Stimulated activated CD4-positive, alpha-beta T cell treated with anti-CD3 and anti-CD28 coated beads, Interleukin-1b, Interleukin-23, amount 100 ng/mL, for 24 hours (primary cell): ENCODE measurements at regions not wholly inside any gene's neighbourhood (a gene's known extent, or its start where the extent isn't known, plus 50 kb on each side); places are given as distances from the start of the nearest gene placed in this dataset.

Experiments
- DNase-seq, 4 experiments: peaks; one replicate each; pipeline ENCODE4 v3.0.0-alpha.2; 2020; ENCODE audit warnings: low read depth in 4 of 4, low spot score in 1 of 4

DNA sequence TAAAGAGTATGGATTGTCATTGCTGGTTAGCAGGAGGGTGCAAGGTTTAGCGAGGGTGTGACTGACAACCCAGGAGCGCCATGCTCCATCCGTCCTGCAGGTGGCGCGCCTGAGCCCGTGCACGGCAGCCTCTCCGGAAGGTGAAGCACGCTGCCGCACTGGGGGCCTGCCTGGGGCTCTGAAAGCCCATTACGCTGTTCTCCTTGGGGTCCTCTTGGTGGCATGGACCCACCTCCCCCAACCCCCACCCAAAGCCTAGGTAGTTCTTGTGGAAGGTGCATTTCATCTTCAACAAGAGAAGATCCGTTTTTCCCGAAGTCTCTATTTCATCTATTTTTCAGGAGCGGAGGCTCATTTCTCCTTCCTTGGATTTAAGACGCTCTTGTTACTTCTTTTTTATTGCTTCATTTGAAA lies 197.4 kb upstream of the KCNG1 start:
- DNase-seq, result peak; percentile 26 to 47 (median 41)

- DNase-seq, result no peak
Observed at GRCh38 chr20:51219544-51219943, 196.6 kb upstream of the KCNG1 start.

DNA sequence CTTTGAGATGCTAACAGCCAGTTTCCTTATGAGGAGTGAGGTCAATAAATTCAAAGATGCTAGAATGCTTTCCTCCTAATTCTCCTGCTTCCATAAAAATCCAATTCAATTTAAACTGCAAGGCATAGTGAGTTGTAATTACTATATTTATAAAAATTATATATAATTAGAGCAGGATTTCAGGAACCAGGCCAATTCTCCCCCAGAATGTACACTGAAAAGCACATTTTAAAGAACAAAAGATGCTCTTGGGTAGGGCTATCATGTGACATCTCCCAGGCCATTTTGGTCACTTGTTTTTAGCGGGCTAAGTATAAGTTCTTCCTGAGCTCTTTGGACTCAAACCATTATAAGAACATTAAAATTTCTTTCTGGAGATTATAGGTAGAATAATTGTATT lies 195.7 kb upstream of the KCNG1 start:
- DNase-seq, result no peak

DNA sequence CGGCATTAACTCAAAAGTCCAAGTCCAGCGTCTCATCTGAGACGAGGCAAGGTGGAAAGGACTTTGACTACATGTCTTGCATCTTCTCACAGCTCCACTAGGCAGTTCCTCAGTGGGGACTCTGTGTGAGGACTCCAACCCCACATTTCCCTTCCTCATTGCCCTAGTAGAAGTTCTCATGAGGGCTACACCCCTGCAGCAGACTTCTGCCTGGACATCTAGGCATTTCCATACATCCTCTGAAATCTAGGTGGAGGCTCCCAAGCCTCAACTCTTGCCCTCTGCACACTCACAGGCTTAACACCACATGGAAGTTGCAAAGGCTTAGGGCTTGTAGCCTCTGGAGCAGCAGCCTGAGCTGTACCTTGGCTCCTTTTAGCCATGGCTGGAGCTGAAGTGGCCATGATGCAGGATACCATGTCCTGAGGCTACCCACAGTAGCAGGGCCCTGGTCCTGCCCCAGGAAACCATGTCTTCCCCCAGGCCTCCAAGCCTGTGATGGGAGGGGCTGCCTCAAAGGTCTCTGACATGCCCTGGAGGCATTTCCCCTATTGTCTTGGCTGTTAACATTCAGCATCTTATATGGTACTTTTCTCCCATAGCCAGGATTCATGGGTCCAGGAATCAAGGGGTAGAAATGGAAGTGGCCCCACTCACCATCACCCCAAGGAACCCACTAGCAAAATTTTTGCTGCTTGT lies 194.6 kb upstream of the KCNG1 start:
- DNase-seq, result no peak

DNA sequence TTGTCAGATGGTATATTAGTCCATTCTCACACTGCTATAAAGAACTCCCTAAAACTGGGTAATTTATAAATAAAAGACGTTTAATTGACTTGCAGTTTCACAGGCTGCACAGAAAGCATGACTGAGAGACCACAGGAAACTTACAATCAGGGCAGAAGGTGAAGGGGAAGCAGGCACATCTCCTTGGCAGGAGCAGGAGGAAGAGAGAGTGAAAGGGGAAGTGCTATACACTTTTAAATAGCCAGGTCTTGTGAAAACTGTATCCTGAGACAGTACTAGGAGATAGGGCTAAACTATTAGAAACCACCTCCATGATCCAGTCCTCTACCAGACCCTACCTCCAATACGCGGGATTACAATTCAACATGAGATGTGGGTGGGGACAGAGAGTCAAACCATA lies 193.9 kb upstream of the KCNG1 start:
- DNase-seq, result no peak

- DNase-seq, result no peak
Observed at GRCh38 chr20:51212816-51213215, 189.9 kb upstream of the KCNG1 start.

- DNase-seq, result no peak
Observed at GRCh38 chr20:51211191-51211590, 188.3 kb upstream of the KCNG1 start.

DNA sequence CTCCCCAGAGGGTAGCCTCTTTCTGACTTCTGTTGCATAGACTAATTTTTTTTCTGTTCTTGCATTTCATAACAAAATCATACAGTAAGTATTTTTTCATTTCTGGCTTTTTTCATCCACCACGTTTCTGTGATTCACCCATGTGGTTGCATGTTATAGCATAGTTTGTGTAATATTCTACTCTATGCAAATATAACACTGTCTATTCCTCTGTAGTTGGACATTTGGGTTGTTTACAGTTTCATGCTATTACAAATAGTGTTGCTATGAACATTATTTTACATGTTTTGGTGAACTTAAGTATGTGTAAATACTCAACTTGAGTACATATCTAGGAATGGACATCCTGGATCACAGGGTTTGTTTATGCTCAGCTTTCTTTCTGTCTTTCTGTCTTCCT lies 187.2 kb upstream of the KCNG1 start:
- no peak for DNase-seq

GRCh38 chr20:51208162-51208561 lies 185.3 kb upstream of the KCNG1 start:
- DNase-seq, result no peak

DNA sequence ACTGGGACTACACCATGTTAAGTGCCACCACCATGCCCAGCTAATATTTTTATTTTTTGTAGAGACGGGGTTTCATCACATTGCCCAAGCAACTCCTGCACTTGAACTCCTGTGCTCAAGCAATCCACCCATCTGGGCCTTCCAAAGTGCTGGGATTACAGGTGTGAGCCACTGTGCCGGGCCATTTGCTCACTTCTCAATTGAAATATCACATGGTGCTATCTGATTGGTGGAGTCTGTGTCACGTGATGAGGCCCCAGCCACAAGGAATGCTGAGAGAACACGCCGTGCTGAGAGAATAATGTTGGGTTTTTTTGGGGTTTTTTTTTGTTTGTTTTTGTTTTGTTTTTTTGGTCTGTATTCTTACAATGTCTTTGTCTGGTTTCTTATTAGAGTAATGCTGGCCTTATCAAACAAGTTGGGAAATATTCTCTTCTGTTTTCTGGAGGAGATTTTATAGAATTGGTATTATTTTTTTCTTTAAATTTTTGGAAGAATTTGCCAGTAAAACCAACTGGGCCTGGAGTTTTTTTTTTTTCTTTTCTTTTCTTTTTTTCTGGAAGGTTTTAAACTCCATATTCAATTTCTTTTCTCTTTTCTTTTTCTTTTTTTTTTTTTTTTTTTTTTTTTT lies 183.2 kb upstream of the KCNG1 start:
- DNase-seq, result no peak

- no peak for DNase-seq
Observed at GRCh38 chr20:51204794-51205193, 181.9 kb upstream of the KCNG1 start.

DNA sequence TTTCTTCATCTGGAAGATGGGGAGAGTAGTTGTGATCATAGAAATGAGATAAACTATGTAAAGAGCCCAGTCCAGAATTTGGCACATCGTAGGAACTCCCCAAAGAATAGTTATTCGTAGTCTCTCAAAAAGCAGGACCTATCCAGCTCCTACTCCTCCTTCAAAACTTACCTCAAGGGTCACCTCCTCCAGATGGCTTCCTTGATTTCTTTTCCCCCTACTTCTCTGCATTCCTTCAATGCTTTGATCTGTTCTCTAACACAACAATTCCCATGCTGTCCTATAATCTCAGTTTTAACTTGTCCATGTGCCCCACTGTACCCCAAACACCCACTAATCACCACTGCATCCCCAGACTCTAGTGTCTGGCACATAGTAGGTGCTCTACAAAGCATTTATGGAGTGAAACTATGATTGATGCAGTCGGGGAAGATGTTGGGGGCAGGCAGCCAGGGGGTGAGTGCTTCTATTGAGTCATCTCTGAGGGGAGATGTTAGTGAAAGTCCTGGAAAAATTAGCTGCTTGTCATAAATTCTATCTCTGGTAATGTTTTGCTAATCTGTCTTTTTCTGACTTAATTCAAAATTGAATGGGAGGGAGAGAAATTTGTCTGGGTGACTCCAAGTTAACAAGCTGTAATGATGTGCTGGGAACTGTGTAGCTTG lies 181.3 kb upstream of the KCNG1 start:
- DNase-seq, result no peak

GRCh38 chr20:51202304-51202703 lies 179.4 kb upstream of the KCNG1 start:
- no peak for DNase-seq

- no peak for DNase-seq
Observed at GRCh38 chr20:51199920-51200319, 177.0 kb upstream of the KCNG1 start.

DNA sequence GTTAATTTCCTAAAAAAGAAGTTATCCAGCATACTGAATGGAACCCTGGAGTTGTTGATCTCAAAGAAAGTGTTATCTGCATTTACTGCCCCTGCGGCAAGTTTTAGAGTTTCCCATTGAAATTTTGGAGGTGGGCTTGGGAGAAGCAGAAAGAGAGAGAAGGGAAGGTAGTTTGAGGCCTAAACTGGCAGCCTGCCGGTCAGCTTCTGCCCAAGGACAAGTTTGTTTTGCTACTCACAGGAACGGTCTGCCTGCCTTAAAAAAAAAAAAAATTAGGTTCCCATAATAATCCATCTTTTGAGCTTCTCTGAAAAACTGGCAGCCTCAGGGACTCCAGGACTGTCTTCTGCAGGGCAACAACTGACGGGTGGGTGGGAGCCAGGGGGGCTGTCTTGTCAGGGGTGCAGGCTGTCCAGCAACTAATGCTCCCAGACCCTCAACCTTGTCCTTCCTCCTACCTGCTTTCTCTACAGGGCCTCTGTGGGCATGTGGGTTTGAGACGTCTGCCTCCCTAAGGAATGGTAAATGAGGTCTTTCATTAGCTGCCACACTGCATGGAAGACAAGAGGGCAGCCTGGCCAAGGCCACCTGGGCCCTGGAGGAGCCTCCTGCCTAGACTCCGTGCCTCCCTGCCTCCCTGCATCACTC lies 176.1 kb upstream of the KCNG1 start:
- no peak for DNase-seq

DNA sequence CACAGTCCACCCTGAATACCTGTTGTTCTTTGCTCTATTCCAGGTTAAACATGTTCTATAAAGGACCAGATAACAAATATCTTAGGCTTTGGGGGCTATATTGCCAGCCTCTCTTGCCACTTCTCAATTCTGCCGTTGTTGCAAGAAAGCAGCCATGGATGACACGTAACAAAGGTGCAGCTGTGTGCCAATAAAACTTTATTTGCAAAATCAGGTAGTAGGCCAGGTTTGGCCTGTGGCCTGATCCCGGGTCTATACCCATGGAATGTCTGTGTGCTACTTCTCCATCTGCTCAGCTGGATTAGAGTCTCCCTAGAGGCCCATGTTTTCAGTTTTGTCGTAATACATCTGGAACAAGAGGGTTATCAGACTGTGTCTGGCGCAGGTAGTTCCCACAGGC lies 175.3 kb upstream of the KCNG1 start:
- DNase-seq, result no peak

GRCh38 chr20:51196991-51197651 lies 174.2 kb upstream of the KCNG1 start:
- DNase-seq, result no peak

GRCh38 chr20:51195990-51196389 lies 173.1 kb upstream of the KCNG1 start:
- no peak for DNase-seq

- DNase-seq, result peak in 1 of 4 experiments; percentile 1
Observed at GRCh38 chr20:51195419-51195901, 172.6 kb upstream of the KCNG1 start.

DNA sequence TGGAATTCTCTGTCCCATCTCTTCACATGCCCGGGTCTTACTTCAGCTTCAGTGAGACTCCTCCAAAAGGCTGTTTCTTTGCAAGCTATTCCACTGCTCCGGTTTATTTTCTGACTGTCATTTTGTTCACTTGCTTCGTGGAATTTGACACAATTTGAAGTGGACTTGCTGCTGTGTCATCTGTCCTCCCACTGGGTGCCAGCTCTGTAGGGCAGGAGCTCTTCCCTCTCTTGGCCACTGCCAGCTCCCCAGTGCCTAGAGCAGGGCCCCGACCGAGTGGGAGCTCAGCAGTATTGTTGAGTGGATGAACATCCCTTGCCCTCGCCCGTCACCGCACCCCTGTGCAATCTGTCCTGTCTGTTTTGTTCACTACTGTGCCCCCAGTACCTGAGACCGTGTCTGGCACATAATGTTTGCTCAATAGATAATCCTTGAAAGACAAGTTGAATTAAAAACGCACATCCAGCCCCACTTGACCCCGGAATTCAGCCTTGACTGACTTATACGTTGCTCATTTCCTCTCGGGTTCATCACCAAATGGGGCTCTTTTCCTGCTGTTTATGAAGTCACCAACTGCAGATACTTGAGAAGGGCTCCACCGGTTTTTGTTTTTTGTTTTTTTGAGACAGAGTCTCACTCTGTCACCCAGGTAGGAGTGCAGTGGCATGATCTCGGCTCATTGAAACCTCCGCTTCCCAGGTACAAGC lies 170.3 kb upstream of the KCNG1 start:
- DNase-seq, result no peak

DNA sequence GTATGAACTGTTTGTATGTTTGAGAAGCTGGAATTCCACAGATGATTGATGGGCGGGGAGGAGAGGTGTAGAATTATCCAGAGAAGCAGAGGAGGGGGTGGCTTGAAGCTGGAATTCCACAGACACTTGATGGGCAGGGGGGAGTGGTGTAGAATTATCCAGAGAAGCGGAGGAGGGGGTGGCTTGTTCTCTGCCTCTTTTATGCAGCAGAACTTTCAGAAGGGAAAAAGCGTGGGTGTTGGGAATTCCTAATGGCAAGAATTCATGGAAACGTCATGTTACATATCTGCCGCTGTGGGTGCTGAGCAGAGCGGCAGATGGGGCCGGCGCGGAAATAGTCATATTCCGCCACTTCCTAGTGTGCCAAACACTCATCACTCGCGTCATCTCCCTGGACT lies 167.9 kb upstream of the KCNG1 start:
- DNase-seq, result no peak
